H1 (cell line): ENCODE measurements at regions not wholly inside any gene's neighbourhood (a gene's known extent, or its start where the extent isn't known, plus 50 kb on each side); places are given as distances from the start of the nearest gene placed in this dataset.

Source experiments
- BACH1 ChIP-seq: IDR thresholded peaks from 2 replicates; pipeline ENCODE4 v1.6.1; 2012; ENCODE audit warnings: low read length, improper control_type of control experiment
- BCL11A ChIP-seq, 2 experiments: IDR thresholded peaks; one replicate each; pipeline ENCODE4 v1.6.1; 2011; ENCODE audit warnings: low read depth in 2 of 2, low read length in 2 of 2, mild to moderate bottlenecking in 2 of 2
- CHD1 ChIP-seq: IDR thresholded peaks from 2 replicates; pipeline ENCODE4 v1.6.1; 2012; ENCODE audit warnings: low read depth, low read length, improper control_type of control experiment
- CHD2 ChIP-seq: IDR thresholded peaks from 2 replicates; pipeline ENCODE4 v1.6.1; 2012; ENCODE audit warnings: low read length, improper control_type of control experiment
- KDM1A ChIP-seq: fragments of 200-600, 300-600 bp; sonication (generic); IDR thresholded peaks from 2 replicates; pipeline ENCODE4 v1.7.1; 2016; ENCODE audit warnings: mild to moderate bottlenecking, low read length, borderline replicate concordance
- POLR2A ChIP-seq, 2 experiments: IDR thresholded peaks; 1 replicate in 1 of 2; 2 replicates in 1 of 2; pipeline ENCODE4 v1.6.1; 2011; ENCODE audit warnings: low read depth in 2 of 2, low read length in 2 of 2, mild to moderate bottlenecking in 2 of 2; ENCODE audit errors: control extremely low read depth in 1 of 2
- POLR2AphosphoS5 ChIP-seq: IDR thresholded peaks from 2 replicates; pipeline ENCODE4 v1.6.1; 2011; ENCODE audit warnings: low read depth, low read length
- RBBP5 ChIP-seq: IDR thresholded peaks from 2 replicates; pipeline ENCODE4 v1.7.1; 2012; ENCODE audit warnings: low read depth, mild to moderate bottlenecking, inconsistent platforms, low read length, moderate library complexity, borderline replicate concordance
- SIX5 ChIP-seq: IDR thresholded peaks from 2 replicates; pipeline ENCODE4 v1.6.1; 2011; ENCODE audit warnings: mild to moderate bottlenecking, low read depth, low read length
- TF ChIP-seq, protein P1 (sequence below): IDR thresholded peaks from 2 replicates; pipeline ENCODE4 v1.6.1; 2012; ENCODE audit warnings: low read length, inconsistent platforms
- TF ChIP-seq, protein P2 (sequence below), 3 experiments: IDR thresholded peaks; 1 replicate in 2 of 3; 2 replicates in 1 of 3; pipeline versions ENCODE4 v1.5.1 to v1.6.1; 2011; ENCODE audit warnings: low read length in 3 of 3, mild to moderate bottlenecking in 3 of 3, inconsistent platforms in 2 of 3, low read depth in 1 of 3, moderate library complexity in 1 of 3; ENCODE audit not compliant: insufficient read depth in 1 of 3; ENCODE audit errors: control extremely low read depth in 1 of 3
- TF ChIP-seq, protein P3 (sequence below): IDR thresholded peaks from 2 replicates; pipeline ENCODE4 v1.6.1; 2012; ENCODE audit warnings: inconsistent platforms

DNA sequence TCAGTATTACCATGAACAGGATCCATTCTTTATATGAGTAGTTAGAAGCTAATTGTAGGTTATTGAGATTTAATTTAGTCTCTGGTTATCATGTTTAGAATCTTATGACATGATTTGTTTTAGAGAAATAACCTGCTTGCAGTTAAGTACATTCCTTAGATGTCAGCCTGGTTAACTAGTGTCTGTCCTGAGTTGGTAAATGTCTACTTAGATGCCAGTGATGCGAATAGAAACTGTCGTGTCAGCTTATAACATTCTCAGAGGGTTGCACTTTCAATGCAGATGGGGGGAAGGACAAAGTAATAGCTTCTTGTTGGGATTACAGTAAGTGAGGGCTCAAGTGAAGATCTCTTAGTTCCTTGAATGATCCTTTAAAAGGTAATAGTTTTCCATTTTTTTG lies 227.8 kb upstream of the SPRY1 start:
- TF ChIP-seq RBBP5 (no peak), POLR2AphosphoS5 (no peak), POLR2A (IDR thresholded peaks at IDR 0.05; ENCODE audit: control extremely low read depth in 1 of 2, low read depth in 2 of 2, low read length in 2 of 2) (no peak), CHD1 (no peak), SIX5 (no peak), KDM1A (no peak), BACH1 (no peak), BCL11A (IDR thresholded peaks at IDR 0.05; ENCODE audit: low read depth in 2 of 2, low read length in 2 of 2) (no peak), CHD2 (no peak)
- TF ChIP-seq, protein P1, sequence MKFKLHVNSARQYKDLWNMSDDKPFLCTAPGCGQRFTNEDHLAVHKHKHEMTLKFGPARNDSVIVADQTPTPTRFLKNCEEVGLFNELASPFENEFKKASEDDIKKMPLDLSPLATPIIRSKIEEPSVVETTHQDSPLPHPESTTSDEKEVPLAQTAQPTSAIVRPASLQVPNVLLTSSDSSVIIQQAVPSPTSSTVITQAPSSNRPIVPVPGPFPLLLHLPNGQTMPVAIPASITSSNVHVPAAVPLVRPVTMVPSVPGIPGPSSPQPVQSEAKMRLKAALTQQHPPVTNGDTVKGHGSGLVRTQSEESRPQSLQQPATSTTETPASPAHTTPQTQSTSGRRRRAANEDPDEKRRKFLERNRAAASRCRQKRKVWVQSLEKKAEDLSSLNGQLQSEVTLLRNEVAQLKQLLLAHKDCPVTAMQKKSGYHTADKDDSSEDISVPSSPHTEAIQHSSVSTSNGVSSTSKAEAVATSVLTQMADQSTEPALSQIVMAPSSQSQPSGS, result no peak
- TF ChIP-seq, protein P2, sequence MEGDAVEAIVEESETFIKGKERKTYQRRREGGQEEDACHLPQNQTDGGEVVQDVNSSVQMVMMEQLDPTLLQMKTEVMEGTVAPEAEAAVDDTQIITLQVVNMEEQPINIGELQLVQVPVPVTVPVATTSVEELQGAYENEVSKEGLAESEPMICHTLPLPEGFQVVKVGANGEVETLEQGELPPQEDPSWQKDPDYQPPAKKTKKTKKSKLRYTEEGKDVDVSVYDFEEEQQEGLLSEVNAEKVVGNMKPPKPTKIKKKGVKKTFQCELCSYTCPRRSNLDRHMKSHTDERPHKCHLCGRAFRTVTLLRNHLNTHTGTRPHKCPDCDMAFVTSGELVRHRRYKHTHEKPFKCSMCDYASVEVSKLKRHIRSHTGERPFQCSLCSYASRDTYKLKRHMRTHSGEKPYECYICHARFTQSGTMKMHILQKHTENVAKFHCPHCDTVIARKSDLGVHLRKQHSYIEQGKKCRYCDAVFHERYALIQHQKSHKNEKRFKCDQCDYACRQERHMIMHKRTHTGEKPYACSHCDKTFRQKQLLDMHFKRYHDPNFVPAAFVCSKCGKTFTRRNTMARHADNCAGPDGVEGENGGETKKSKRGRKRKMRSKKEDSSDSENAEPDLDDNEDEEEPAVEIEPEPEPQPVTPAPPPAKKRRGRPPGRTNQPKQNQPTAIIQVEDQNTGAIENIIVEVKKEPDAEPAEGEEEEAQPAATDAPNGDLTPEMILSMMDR (IDR thresholded peaks at IDR 0.05; ENCODE audit: control extremely low read depth in 1 of 3, insufficient read depth in 1 of 3, low read depth in 1 of 3, low read length in 3 of 3), result no peak
- TF ChIP-seq, protein P3, sequence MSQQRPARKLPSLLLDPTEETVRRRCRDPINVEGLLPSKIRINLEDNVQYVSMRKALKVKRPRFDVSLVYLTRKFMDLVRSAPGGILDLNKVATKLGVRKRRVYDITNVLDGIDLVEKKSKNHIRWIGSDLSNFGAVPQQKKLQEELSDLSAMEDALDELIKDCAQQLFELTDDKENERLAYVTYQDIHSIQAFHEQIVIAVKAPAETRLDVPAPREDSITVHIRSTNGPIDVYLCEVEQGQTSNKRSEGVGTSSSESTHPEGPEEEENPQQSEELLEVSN, result no peak
